ENCODE measurements at regions not wholly inside any gene's neighbourhood (a gene's known extent, or its start where the extent isn't known, plus 50 kb on each side); places are given as distances from the start of the nearest gene placed in this dataset.

- H3K4me1 Mint-ChIP-seq (ENCODE audit: low read depth) = no peaks in the 10 kb centered on the region
- peaks cover 6% of the 10 kb centered on the region for H3K27me3 Mint-ChIP-seq (ENCODE audit: low read depth)
- no peak overlapping the region for H3K27ac Mint-ChIP-seq
- DNase-seq = no peak
- no peaks in the 10 kb centered on the region for H3K36me3 Mint-ChIP-seq (ENCODE audit: low read depth)
- H3K4me3 Mint-ChIP-seq = no peak overlapping the region
- CTCF ChIA-PET = no interaction called here
- intact Hi-C loops (cut with micrococcal nuclease) = no loop called here
- H3K9me3 Mint-ChIP-seq = no peaks in the 10 kb centered on the region
These were observed 381.5 kb downstream of the CDH26 start for GRCh38 chr20:60339738-60340137.

- Mint-ChIP-seq H3K36me3 (ENCODE audit: low read depth) (no peaks in the 10 kb centered on the region), H3K27me3 (ENCODE audit: low read depth) (peaks cover 6% of the 10 kb centered on the region), H3K27ac (no peak overlapping the region), H3K4me3 (no peak overlapping the region), H3K9me3 (no peaks in the 10 kb centered on the region), H3K4me1 (ENCODE audit: low read depth) (no peaks in the 10 kb centered on the region)
- CTCF ChIA-PET = no interaction called here
- intact Hi-C loops (cut with micrococcal nuclease) = no loop called here
- DNase-seq = no peak
These were observed 382.0 kb downstream of the CDH26 start for GRCh38 chr20:60340232-60340631.

- CTCF ChIA-PET = interaction anchor here (0.6 kb wide), 1 partner anchor 1064 kb away, joined by 3 read pairs; no protein-coding TSS in a partner anchor
These were observed 382.8 kb downstream of the CDH26 start for GRCh38 chr20:60341062-60341461.

GRCh38 chr20:60345106-60345505 lies 386.9 kb downstream of the CDH26 start:
- intact Hi-C loops (cut with micrococcal nuclease) = no loop called here
- Mint-ChIP-seq H3K27me3 (ENCODE audit: low read depth) (peaks cover 4% of the 10 kb centered on the region), H3K9me3 (no peaks in the 10 kb centered on the region), H3K36me3 (ENCODE audit: low read depth) (no peaks in the 10 kb centered on the region), H3K4me3 (no peak overlapping the region), H3K27ac (no peak overlapping the region), H3K4me1 (ENCODE audit: low read depth) (no peaks in the 10 kb centered on the region)
- CTCF ChIA-PET = no interaction called here
- no peak for DNase-seq

More at GRCh38 chr20:60341062-60341461, 382.8 kb downstream of the CDH26 start:
- Mint-ChIP-seq H3K27me3 (ENCODE audit: low read depth) (peaks cover 9% of the 10 kb centered on the region), H3K4me3 (no peak overlapping the region), H3K36me3 (ENCODE audit: low read depth) (no peaks in the 10 kb centered on the region), H3K4me1 (ENCODE audit: low read depth) (no peaks in the 10 kb centered on the region), H3K27ac (no peak overlapping the region), H3K9me3 (no peaks in the 10 kb centered on the region)
- intact Hi-C loops (cut with micrococcal nuclease) = no loop called here
- no peak for DNase-seq

GRCh38 chr20:60349418-60349817 lies 391.2 kb downstream of the CDH26 start:
- Mint-ChIP-seq H3K36me3 (ENCODE audit: low read depth) (no peaks in the 10 kb centered on the region), H3K27me3 (ENCODE audit: low read depth) (peaks cover 4% of the 10 kb centered on the region), H3K4me1 (ENCODE audit: low read depth) (no peaks in the 10 kb centered on the region), H3K9me3 (no peaks in the 10 kb centered on the region), H3K27ac (no peak overlapping the region), H3K4me3 (no peak overlapping the region)
- DNase-seq = no peak
- intact Hi-C loops (cut with micrococcal nuclease) = no loop called here
- CTCF ChIA-PET = no interaction called here

- CTCF ChIA-PET = no interaction called here
- DNase-seq = no peak
- H3K36me3 Mint-ChIP-seq (ENCODE audit: low read depth) = no peaks in the 10 kb centered on the region
- no peaks in the 10 kb centered on the region for H3K9me3 Mint-ChIP-seq
- H3K4me1 Mint-ChIP-seq (ENCODE audit: low read depth) = no peaks in the 10 kb centered on the region
- no peak overlapping the region for H3K4me3 Mint-ChIP-seq
- no peaks in the 10 kb centered on the region for H3K27me3 Mint-ChIP-seq (ENCODE audit: low read depth)
- intact Hi-C loops (cut with micrococcal nuclease) = no loop called here
- no peak overlapping the region for H3K27ac Mint-ChIP-seq
These were observed 393.8 kb downstream of the CDH26 start for GRCh38 chr20:60352017-60352416.

GRCh38 chr20:60352596-60352995 lies 394.4 kb downstream of the CDH26 start:
- Mint-ChIP-seq H3K4me3 (no peak overlapping the region), H3K4me1 (ENCODE audit: low read depth) (no peaks in the 10 kb centered on the region), H3K9me3 (no peaks in the 10 kb centered on the region), H3K36me3 (ENCODE audit: low read depth) (no peaks in the 10 kb centered on the region), H3K27me3 (ENCODE audit: low read depth) (no peaks in the 10 kb centered on the region), H3K27ac (no peak overlapping the region)
- intact Hi-C loops (cut with micrococcal nuclease) = no loop called here
- CTCF ChIA-PET = no interaction called here
- no peak for DNase-seq

GRCh38 chr20:60354024-60354580 lies 395.9 kb downstream of the CDH26 start:
- no peak overlapping the region for H3K27ac Mint-ChIP-seq
- no peaks in the 10 kb centered on the region for H3K4me1 Mint-ChIP-seq (ENCODE audit: low read depth)
- no peaks in the 10 kb centered on the region for H3K36me3 Mint-ChIP-seq (ENCODE audit: low read depth)
- no peaks in the 10 kb centered on the region for H3K9me3 Mint-ChIP-seq
- H3K27me3 Mint-ChIP-seq (ENCODE audit: low read depth) = no peaks in the 10 kb centered on the region
- intact Hi-C loops (cut with micrococcal nuclease) = no loop called here
- no peak overlapping the region for H3K4me3 Mint-ChIP-seq
- no peak for DNase-seq
- CTCF ChIA-PET = no interaction called here

GRCh38 chr20:60358101-60358500 lies 399.9 kb downstream of the CDH26 start:
- CTCF ChIA-PET = interaction anchor here (0.6 kb wide), 1 partner anchor 46 kb away, joined by 3 read pairs; no protein-coding TSS in a partner anchor
- no peak for DNase-seq
- intact Hi-C loops (cut with micrococcal nuclease) = no loop called here
- no peaks in the 10 kb centered on the region for H3K27me3 Mint-ChIP-seq (ENCODE audit: low read depth)
- H3K9me3 Mint-ChIP-seq = no peaks in the 10 kb centered on the region
- no peak overlapping the region for H3K4me3 Mint-ChIP-seq
- no peaks in the 10 kb centered on the region for H3K36me3 Mint-ChIP-seq (ENCODE audit: low read depth)
- H3K4me1 Mint-ChIP-seq (ENCODE audit: low read depth) = no peaks in the 10 kb centered on the region
- H3K27ac Mint-ChIP-seq = no peak overlapping the region

- CTCF ChIA-PET = interaction anchor here (1.0 kb wide), 1 partner anchor 10 kb away, joined by 3 read pairs; no protein-coding TSS in a partner anchor
- H3K27ac Mint-ChIP-seq = no peak overlapping the region
- H3K4me3 Mint-ChIP-seq = no peak overlapping the region
- H3K9me3 Mint-ChIP-seq = no peaks in the 10 kb centered on the region
- DNase-seq = no peak
- intact Hi-C loops (cut with micrococcal nuclease) = no loop called here
- H3K4me1 Mint-ChIP-seq (ENCODE audit: low read depth) = no peaks in the 10 kb centered on the region
- H3K27me3 Mint-ChIP-seq (ENCODE audit: low read depth) = no peaks in the 10 kb centered on the region
- no peaks in the 10 kb centered on the region for H3K36me3 Mint-ChIP-seq (ENCODE audit: low read depth)
These were observed 400.8 kb downstream of the CDH26 start for GRCh38 chr20:60359010-60359409.

- no peak for DNase-seq
- H3K27ac Mint-ChIP-seq = no peak overlapping the region
- intact Hi-C loops (cut with micrococcal nuclease) = no loop called here
- no peaks in the 10 kb centered on the region for H3K4me1 Mint-ChIP-seq (ENCODE audit: low read depth)
- CTCF ChIA-PET = no interaction called here
- H3K9me3 Mint-ChIP-seq = no peaks in the 10 kb centered on the region
- no peaks in the 10 kb centered on the region for H3K27me3 Mint-ChIP-seq (ENCODE audit: low read depth)
- H3K4me3 Mint-ChIP-seq = no peak overlapping the region
- H3K36me3 Mint-ChIP-seq (ENCODE audit: low read depth) = no peaks in the 10 kb centered on the region
These were observed 403.7 kb downstream of the CDH26 start for GRCh38 chr20:60361761-60362395.

- Mint-ChIP-seq H3K4me1 (ENCODE audit: low read depth) (no peaks in the 10 kb centered on the region), H3K36me3 (ENCODE audit: low read depth) (no peaks in the 10 kb centered on the region), H3K27me3 (ENCODE audit: low read depth) (no peaks in the 10 kb centered on the region), H3K9me3 (no peaks in the 10 kb centered on the region), H3K4me3 (no peak overlapping the region), H3K27ac (no peak overlapping the region)
- CTCF ChIA-PET = no interaction called here
- intact Hi-C loops (cut with micrococcal nuclease) = no loop called here
- no peak for DNase-seq
These were observed 404.3 kb downstream of the CDH26 start for GRCh38 chr20:60362531-60362930.

GRCh38 chr20:60363698-60364097 lies 405.5 kb downstream of the CDH26 start:
- DNase-seq = no peak
- Mint-ChIP-seq H3K27ac (no peak overlapping the region), H3K36me3 (ENCODE audit: low read depth) (no peaks in the 10 kb centered on the region), H3K27me3 (ENCODE audit: low read depth) (no peaks in the 10 kb centered on the region), H3K9me3 (no peaks in the 10 kb centered on the region), H3K4me1 (ENCODE audit: low read depth) (no peaks in the 10 kb centered on the region), H3K4me3 (no peak overlapping the region)
- CTCF ChIA-PET = interaction anchor here (0.6 kb wide), 1 partner anchor 190 kb away, joined by 3 read pairs; no protein-coding TSS in a partner anchor
- intact Hi-C loops (cut with micrococcal nuclease) = no loop called here

Data from activated naive CD4-positive, alpha-beta T cell treated with anti-CD3 and anti-CD28 coated beads for 36 hours (primary cell).